ENCODE measurements at regions not wholly inside any gene's neighbourhood (a gene's known extent, or its start where the extent isn't known, plus 50 kb on each side); places are given as distances from the start of the nearest gene placed in this dataset.

DNA sequence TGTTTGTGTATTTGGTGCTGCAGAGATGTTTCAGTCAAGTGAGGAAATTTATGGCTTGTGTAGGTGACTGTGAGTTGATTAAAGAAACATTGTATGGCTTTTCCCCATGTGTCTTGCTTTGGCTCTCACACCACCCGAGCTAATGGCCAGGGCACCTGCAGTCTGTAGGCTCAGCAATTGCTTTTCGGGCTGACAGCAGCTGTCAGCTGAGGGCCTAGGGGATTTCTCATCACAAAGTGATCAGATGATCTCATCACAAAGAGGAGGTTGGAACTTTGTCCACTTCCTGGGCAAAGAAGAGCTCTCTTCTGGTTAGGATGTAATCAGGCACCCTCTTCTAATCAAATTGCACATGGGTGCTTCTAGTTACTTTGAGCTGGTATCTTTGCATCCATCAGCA is 632.2 kb downstream of the SLC4A3 start:
- TF ChIP-seq CTCF (IDR thresholded peaks at IDR 0.05) (no peak), POLR2A (IDR thresholded peaks at IDR 0.05) (no peak)

All from body of pancreas (tissue), 4 donors.